ENCODE measurements at regions not wholly inside any gene's neighbourhood (a gene's known extent, or its start where the extent isn't known, plus 50 kb on each side); places are given as distances from the start of the nearest gene placed in this dataset.

GRCh38 chr17:34712481-34713195, 133.3 kb downstream of the TMEM132E start:
- TF ChIP-seq EZH2phosphoT487 (IDR thresholded peaks at IDR 0.05; ENCODE audit: insufficient read depth, low read depth) (no peak), EZH2 (IDR thresholded peaks at IDR 0.05; ENCODE audit: insufficient read depth, poor library complexity, severe bottlenecking) (no peak)
